Endothelial cell of umbilical vein (primary cell): ENCODE measurements at regions not wholly inside any gene's neighbourhood (a gene's known extent, or its start where the extent isn't known, plus 50 kb on each side); places are given as distances from the start of the nearest gene placed in this dataset.

Experiments
- EZH2 ChIP-seq: IDR thresholded peaks from 2 replicates; pipeline ENCODE4 v1.6.1; 2012; ENCODE audit warnings: borderline replicate concordance, low read depth, mild to moderate bottlenecking, moderate library complexity, low read length, inconsistent platforms; ENCODE audit not compliant: severe bottlenecking
- GATA2 ChIP-seq: IDR thresholded peaks from 2 replicates; pipeline ENCODE4 v1.7.0; 2011; ENCODE audit warnings: low read depth, mild to moderate bottlenecking, moderate library complexity, mixed read lengths, low read length; ENCODE audit not compliant: insufficient read length, insufficient read depth
- JUN ChIP-seq: IDR thresholded peaks from 2 replicates; pipeline ENCODE4 v1.6.1; 2011; ENCODE audit warnings: borderline replicate concordance, low read depth; ENCODE audit not compliant: insufficient read length, insufficient read depth
- MAX ChIP-seq: IDR thresholded peaks from 2 replicates; pipeline ENCODE4 v1.6.1; 2011; ENCODE audit not compliant: insufficient read depth, insufficient read length
- MYC ChIP-seq: IDR thresholded peaks from one replicate; pipeline ENCODE4 v1.6.1; 2011; ENCODE audit warnings: mild to moderate bottlenecking, low read depth, low read length
- POLR2A ChIP-seq: IDR thresholded peaks from 2 replicates; pipeline ENCODE4 v1.6.1; 2012; ENCODE audit warnings: low read depth, mild to moderate bottlenecking, control low read depth, low read length
- POLR2AphosphoS5 ChIP-seq: IDR thresholded peaks from 2 replicates; pipeline ENCODE4 v1.6.1; 2012; ENCODE audit warnings: low read depth, mild to moderate bottlenecking, control low read depth, low read length, moderate library complexity; ENCODE audit not compliant: insufficient read depth
- TF ChIP-seq, protein P1 (sequence below), 2 donors: IDR thresholded peaks; 1 replicate in 1 of 2; 2 replicates in 1 of 2; pipeline ENCODE4 v1.5.1; 2011; ENCODE audit warnings: low read length in 2 of 2, mild to moderate bottlenecking in 2 of 2, moderate library complexity in 2 of 2, control low read depth in 1 of 2, inconsistent platforms in 1 of 2, low read depth in 1 of 2; ENCODE audit not compliant: insufficient read depth in 1 of 2; ENCODE audit errors: extremely low read depth in 1 of 2

- TF ChIP-seq MAX (no peak), POLR2AphosphoS5 (no peak), EZH2 (no peak), JUN (no peak), POLR2A (no peak), GATA2 (no peak), MYC (no peak)
- TF ChIP-seq, protein P1, sequence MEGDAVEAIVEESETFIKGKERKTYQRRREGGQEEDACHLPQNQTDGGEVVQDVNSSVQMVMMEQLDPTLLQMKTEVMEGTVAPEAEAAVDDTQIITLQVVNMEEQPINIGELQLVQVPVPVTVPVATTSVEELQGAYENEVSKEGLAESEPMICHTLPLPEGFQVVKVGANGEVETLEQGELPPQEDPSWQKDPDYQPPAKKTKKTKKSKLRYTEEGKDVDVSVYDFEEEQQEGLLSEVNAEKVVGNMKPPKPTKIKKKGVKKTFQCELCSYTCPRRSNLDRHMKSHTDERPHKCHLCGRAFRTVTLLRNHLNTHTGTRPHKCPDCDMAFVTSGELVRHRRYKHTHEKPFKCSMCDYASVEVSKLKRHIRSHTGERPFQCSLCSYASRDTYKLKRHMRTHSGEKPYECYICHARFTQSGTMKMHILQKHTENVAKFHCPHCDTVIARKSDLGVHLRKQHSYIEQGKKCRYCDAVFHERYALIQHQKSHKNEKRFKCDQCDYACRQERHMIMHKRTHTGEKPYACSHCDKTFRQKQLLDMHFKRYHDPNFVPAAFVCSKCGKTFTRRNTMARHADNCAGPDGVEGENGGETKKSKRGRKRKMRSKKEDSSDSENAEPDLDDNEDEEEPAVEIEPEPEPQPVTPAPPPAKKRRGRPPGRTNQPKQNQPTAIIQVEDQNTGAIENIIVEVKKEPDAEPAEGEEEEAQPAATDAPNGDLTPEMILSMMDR (IDR thresholded peaks at IDR 0.05; ENCODE audit: extremely low read depth in 1 of 2, insufficient read depth in 1 of 2, low read depth in 1 of 2, low read length in 2 of 2): no peak
Measured at GRCh38 chr12:73372856-73373255, 1100.7 kb downstream of the TRHDE start.
